ENCODE measurements at regions not wholly inside any gene's neighbourhood (a gene's known extent, or its start where the extent isn't known, plus 50 kb on each side); places are given as distances from the start of the nearest gene placed in this dataset.

DNA sequence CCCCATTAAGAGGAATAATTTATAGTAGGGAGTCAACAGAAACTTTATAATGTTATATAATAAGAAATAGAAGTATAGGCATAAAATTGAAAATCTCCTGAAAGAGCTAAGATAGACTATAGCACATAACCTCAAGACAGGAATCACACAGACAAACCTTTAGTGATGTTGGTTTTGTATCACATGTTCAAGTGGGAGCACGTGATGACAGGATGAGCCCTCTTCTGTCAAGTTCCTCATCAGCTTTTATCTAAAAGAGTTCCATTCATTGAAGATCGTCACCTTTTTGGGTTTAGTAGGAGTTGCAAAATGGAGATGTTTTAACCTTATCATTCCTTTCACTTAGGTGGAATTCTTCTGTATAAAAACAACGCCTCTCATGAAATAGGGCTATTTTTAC lies 127.0 kb downstream of the MCHR2 start:
- DNase-seq: no peak

DNA sequence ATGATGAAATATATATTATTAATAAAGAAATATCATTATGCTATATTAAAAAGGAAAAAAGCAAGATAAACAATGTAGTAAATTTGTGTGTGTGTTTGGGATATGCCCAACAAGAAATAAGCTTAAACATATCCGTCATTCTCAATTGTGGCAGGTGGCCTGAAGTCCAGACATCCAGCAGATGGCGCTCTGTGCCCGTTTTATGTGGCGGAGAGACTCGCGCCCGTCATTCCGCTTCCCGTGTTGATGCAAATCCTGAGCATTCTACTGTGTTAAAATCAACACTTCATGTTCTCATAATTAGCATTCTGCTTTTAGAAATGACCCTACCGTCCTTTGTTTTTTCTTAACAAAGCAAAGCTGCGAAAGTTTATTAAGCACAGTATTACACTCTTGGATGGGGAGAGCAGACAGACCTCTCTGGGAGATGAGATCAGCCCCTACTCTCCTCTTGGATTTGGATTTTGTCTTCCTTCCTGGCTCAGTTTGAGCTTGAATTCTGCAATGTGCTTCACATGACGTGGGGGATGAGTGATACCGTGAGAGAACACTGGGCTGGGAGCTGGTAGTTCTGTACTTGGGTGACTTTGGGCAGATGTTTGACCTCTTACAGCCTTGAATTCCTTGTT lies 125.8 kb downstream of the MCHR2 start:
- DNase-seq: peak in 54 of 56 donors; percentile 2 to 88 (median 50)

Measured in amygdala (tissue), 56 donors.